GM12874 (cell line): ENCODE measurements at regions not wholly inside any gene's neighbourhood (a gene's known extent, or its start where the extent isn't known, plus 50 kb on each side); places are given as distances from the start of the nearest gene placed in this dataset.

Source experiments
- CTCF ChIP-seq: IDR thresholded peaks from 2 replicates; pipeline ENCODE4 v1.5.1; 2011; ENCODE audit warnings: low read depth, mild to moderate bottlenecking, control low read depth, low read length, moderate library complexity; ENCODE audit not compliant: insufficient read depth

- TF ChIP-seq CTCF: peak; percentile 82
Measured at GRCh38 chr20:58086763-58087561, 141.5 kb downstream of the ANKRD60 start.

GRCh38 chr20:58084966-58085365 is 143.5 kb downstream of the ANKRD60 start:
- TF ChIP-seq CTCF: no peak

GRCh38 chr20:58084566-58084965 is 143.9 kb downstream of the ANKRD60 start:
- no peak for TF ChIP-seq CTCF

GRCh38 chr20:58081846-58082245 is 146.6 kb downstream of the ANKRD60 start:
- TF ChIP-seq CTCF: no peak

- TF ChIP-seq CTCF: no peak
Measured at GRCh38 chr20:58078741-58079522, 149.5 kb downstream of the ANKRD60 start.

GRCh38 chr20:58077282-58077681 is 151.2 kb downstream of the ANKRD60 start:
- TF ChIP-seq CTCF: no peak

- TF ChIP-seq CTCF: no peak
Measured at GRCh38 chr20:58076405-58076804, 152.0 kb downstream of the ANKRD60 start.
